ENCODE measurements at regions not wholly inside any gene's neighbourhood (a gene's known extent, or its start where the extent isn't known, plus 50 kb on each side); places are given as distances from the start of the nearest gene placed in this dataset.

GRCh38 chr2:180478883-180479282 lies 471.8 kb upstream of the CWC22 start:
- TF ChIP-seq TAF1 (IDR thresholded peaks at IDR 0.05; ENCODE audit: borderline replicate concordance, low read depth, low read length) (no peak), POLR2A (IDR thresholded peaks at IDR 0.05; ENCODE audit: low read depth, low read length) (no peak), POLR2AphosphoS5 (IDR thresholded peaks at IDR 0.05; ENCODE audit: low read depth, low read length) (no peak)
